ENCODE measurements at regions not wholly inside any gene's neighbourhood (a gene's known extent, or its start where the extent isn't known, plus 50 kb on each side); places are given as distances from the start of the nearest gene placed in this dataset.
"Not testable (repeated sequence)": the region's sequence is repeated elsewhere in the genome, so short reads cannot be mapped to it uniquely, and the experiment has no call there.

DNA sequence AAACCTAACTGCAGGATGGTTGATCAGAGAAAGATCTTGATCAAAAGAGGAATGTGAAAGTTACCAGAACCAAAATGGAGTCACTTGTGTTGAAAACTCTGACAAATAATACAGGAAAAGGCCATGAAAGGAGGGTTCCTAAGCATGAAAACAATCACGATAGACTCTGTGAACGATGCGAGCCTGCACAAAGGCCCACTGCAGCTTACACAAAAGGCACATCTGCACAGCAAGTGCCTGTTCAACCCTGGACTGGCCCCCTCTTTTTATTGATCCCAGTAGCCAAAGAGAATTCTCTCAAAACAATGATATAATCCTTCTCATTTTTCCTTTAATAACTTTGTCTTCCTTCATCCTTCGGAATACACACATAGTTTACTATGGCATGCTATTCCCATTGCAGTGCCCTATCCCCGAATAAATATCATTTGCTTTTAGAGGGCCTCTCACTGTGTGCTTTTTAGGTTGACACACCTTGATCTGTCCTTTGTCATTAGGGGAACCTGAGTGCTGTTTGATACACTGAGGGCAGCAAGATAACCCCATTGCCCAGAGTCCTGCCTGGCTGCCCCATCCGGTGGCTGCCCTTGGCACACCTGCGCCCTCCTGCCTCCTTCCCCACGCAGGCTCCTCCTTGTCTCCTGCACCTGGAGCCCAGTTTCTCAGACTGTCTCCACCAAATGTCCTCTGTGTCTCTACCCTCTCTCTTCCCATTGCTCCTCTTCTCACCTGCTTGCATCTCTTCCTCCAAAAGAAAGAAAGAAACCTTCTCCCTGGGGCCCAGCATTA is 98.3 kb upstream of the FRMD1 start:
- H3K27ac ChIP-seq (ENCODE audit: low read depth, low read length), result no peak overlapping the region
- H3K4me1 ChIP-seq (ENCODE audit: control insufficient read depth in 1 of 2, insufficient read depth in 2 of 2, low read length in 2 of 2), result peaks cover 5 to 12% of the 10 kb centered on the region in 2 donors
- no peaks in the 10 kb centered on the region for H3K36me3 ChIP-seq (ENCODE audit: control insufficient read depth in 1 of 2, insufficient read depth in 2 of 2, low read length in 2 of 2)
- no peaks in the 10 kb centered on the region for H3K9me3 ChIP-seq (ENCODE audit: control insufficient read depth in 1 of 2, low read length in 2 of 2)
- no peak overlapping the region for H3K9ac ChIP-seq (ENCODE audit: low read depth in 1 of 2, low read length in 2 of 2)
- H3K27me3 ChIP-seq (ENCODE audit: control insufficient read depth in 1 of 2, insufficient read depth in 2 of 2, low read length in 2 of 2), result no peaks in the 10 kb centered on the region
- H3K4me3 ChIP-seq (ENCODE audit: low read depth in 1 of 2, low read length in 2 of 2), result no peak overlapping the region

- Histone ChIP-seq H3K4me1 (ENCODE audit: control insufficient read depth in 1 of 2, insufficient read depth in 2 of 2, low read length in 2 of 2) (peaks cover 0 to 5% of the 10 kb centered on the region in 2 donors), H3K36me3 (ENCODE audit: control insufficient read depth in 1 of 2, insufficient read depth in 2 of 2, low read length in 2 of 2) (no peaks in the 10 kb centered on the region), H3K9ac (ENCODE audit: low read depth in 1 of 2, low read length in 2 of 2) (no peak overlapping the region), H3K4me3 (ENCODE audit: low read depth in 1 of 2, low read length in 2 of 2) (no peak overlapping the region), H3K27ac (ENCODE audit: low read depth, low read length) (no peak overlapping the region), H3K9me3 (ENCODE audit: control insufficient read depth in 1 of 2, low read length in 2 of 2) (no peaks in the 10 kb centered on the region), H3K27me3 (ENCODE audit: control insufficient read depth in 1 of 2, insufficient read depth in 2 of 2, low read length in 2 of 2) (no peaks in the 10 kb centered on the region)
Measured at GRCh38 chr6:168171673-168172353, 92.8 kb upstream of the FRMD1 start.

- Histone ChIP-seq H3K9me3 (ENCODE audit: control insufficient read depth in 1 of 2, low read length in 2 of 2) (no peaks in the 10 kb centered on the region), H3K36me3 (ENCODE audit: control insufficient read depth in 1 of 2, insufficient read depth in 2 of 2, low read length in 2 of 2) (no peaks in the 10 kb centered on the region), H3K9ac (ENCODE audit: low read depth in 1 of 2, low read length in 2 of 2) (no peak overlapping the region), H3K4me3 (ENCODE audit: low read depth in 1 of 2, low read length in 2 of 2) (no peak overlapping the region), H3K27ac (ENCODE audit: low read depth, low read length) (no peak overlapping the region), H3K4me1 (ENCODE audit: control insufficient read depth in 1 of 2, insufficient read depth in 2 of 2, low read length in 2 of 2) (peaks cover 0 to 5% of the 10 kb centered on the region in 2 donors), H3K27me3 (ENCODE audit: control insufficient read depth in 1 of 2, insufficient read depth in 2 of 2, low read length in 2 of 2) (no peaks in the 10 kb centered on the region)
Measured at GRCh38 chr6:168170841-168171601, 92.0 kb upstream of the FRMD1 start.

- peaks cover 0 to 5% of the 10 kb centered on the region in 2 donors for H3K4me1 ChIP-seq (ENCODE audit: control insufficient read depth in 1 of 2, insufficient read depth in 2 of 2, low read length in 2 of 2)
- H3K36me3 ChIP-seq (ENCODE audit: control insufficient read depth in 1 of 2, insufficient read depth in 2 of 2, low read length in 2 of 2), result no peaks in the 10 kb centered on the region
- no peak overlapping the region for H3K27ac ChIP-seq (ENCODE audit: low read depth, low read length)
- no peak overlapping the region for H3K4me3 ChIP-seq (ENCODE audit: low read depth in 1 of 2, low read length in 2 of 2)
- no peaks in the 10 kb centered on the region for H3K27me3 ChIP-seq (ENCODE audit: control insufficient read depth in 1 of 2, insufficient read depth in 2 of 2, low read length in 2 of 2)
- H3K9me3 ChIP-seq (ENCODE audit: control insufficient read depth in 1 of 2, low read length in 2 of 2), result no peaks in the 10 kb centered on the region
- H3K9ac ChIP-seq (ENCODE audit: low read depth in 1 of 2, low read length in 2 of 2), result no peak overlapping the region
Measured at GRCh38 chr6:168169624-168170023, 90.6 kb upstream of the FRMD1 start.

DNA sequence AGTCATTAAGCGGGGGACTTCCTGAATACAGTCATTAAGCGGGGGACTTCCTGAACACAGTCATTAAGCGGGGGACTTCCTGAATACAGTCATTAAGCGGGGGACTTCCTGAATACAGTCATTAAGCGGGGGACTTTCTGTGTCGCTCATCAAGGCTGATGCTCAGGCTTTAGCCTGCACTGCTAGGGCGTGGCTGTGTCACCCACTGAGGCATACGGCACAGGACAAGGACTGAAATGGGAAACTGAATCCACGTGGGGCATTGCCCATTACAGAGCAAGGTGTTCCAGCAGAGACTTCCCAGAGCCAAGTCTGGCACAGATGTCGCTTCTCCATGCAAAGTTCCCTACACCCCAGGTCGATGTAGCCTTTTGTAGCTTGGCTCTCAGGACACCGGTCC is 89.9 kb upstream of the FRMD1 start:
- H3K36me3 ChIP-seq (ENCODE audit: control insufficient read depth in 1 of 2, insufficient read depth in 2 of 2, low read length in 2 of 2); H3K4me3 ChIP-seq (ENCODE audit: low read depth in 1 of 2, low read length in 2 of 2); H3K9ac ChIP-seq (ENCODE audit: low read depth in 1 of 2, low read length in 2 of 2); H3K27ac ChIP-seq (ENCODE audit: low read depth, low read length); H3K27me3 ChIP-seq (ENCODE audit: control insufficient read depth in 1 of 2, insufficient read depth in 2 of 2, low read length in 2 of 2); H3K4me1 ChIP-seq (ENCODE audit: control insufficient read depth in 1 of 2, insufficient read depth in 2 of 2, low read length in 2 of 2); H3K9me3 ChIP-seq (ENCODE audit: control insufficient read depth in 1 of 2, low read length in 2 of 2): not testable (repeated sequence)

GRCh38 chr6:168168330-168168729 is 89.3 kb upstream of the FRMD1 start:
- not testable (repeated sequence) for H3K9ac ChIP-seq (ENCODE audit: low read depth in 1 of 2, low read length in 2 of 2); H3K27me3 ChIP-seq (ENCODE audit: control insufficient read depth in 1 of 2, insufficient read depth in 2 of 2, low read length in 2 of 2); H3K9me3 ChIP-seq (ENCODE audit: control insufficient read depth in 1 of 2, low read length in 2 of 2); H3K4me1 ChIP-seq (ENCODE audit: control insufficient read depth in 1 of 2, insufficient read depth in 2 of 2, low read length in 2 of 2); H3K4me3 ChIP-seq (ENCODE audit: low read depth in 1 of 2, low read length in 2 of 2); H3K27ac ChIP-seq (ENCODE audit: low read depth, low read length); H3K36me3 ChIP-seq (ENCODE audit: control insufficient read depth in 1 of 2, insufficient read depth in 2 of 2, low read length in 2 of 2)

DNA sequence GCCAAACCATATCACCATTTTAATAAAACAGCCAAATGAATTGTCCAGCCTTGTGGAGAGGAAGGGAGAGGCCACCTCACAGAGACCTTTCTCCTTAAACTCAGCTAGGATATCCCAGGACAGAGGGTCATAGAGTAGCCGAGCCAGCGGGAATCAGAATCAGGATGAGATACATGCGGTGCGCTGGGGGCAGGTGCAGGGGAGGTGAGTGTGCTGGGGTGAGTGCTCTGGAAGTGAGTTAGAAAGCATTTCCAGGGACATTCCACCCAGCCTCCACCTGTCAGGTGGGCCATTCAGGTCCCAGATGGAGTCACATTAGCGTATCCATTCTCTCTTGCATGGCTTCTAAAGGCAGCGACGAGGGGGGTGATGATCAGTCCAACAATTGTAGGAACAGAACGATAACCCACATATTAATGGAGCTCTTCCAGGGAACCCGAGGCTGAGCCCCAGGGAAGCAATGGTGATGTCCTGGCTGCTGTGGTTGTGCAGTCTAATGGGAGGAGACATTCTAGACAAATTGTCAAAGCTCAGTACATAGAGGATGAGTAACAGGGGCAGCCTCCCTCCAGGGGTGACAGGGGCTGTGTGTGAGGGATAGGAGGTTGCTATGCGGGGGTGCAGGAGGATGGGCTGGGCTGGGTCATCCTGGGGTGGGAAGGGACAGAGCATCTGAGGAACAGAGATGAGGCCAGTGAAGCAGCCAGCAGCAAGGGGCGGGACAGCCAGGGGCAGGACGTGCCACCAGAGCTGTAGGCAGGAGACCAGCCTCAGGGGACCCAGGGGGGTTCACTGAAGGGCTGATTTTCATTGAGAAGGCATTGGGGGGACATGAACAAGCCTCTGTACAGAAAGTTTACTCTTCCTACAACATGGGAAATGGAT is 88.7 kb upstream of the FRMD1 start:
- peaks cover 0 to 5% of the 10 kb centered on the region in 2 donors for H3K4me1 ChIP-seq (ENCODE audit: control insufficient read depth in 1 of 2, insufficient read depth in 2 of 2, low read length in 2 of 2)
- no peak overlapping the region for H3K9ac ChIP-seq (ENCODE audit: low read depth in 1 of 2, low read length in 2 of 2)
- H3K36me3 ChIP-seq (ENCODE audit: control insufficient read depth in 1 of 2, insufficient read depth in 2 of 2, low read length in 2 of 2), result no peaks in the 10 kb centered on the region
- H3K27me3 ChIP-seq (ENCODE audit: control insufficient read depth in 1 of 2, insufficient read depth in 2 of 2, low read length in 2 of 2), result no peaks in the 10 kb centered on the region
- H3K27ac ChIP-seq (ENCODE audit: low read depth, low read length), result no peak overlapping the region
- H3K4me3 ChIP-seq (ENCODE audit: low read depth in 1 of 2, low read length in 2 of 2), result no peak overlapping the region
- H3K9me3 ChIP-seq (ENCODE audit: control insufficient read depth in 1 of 2, low read length in 2 of 2), result no peaks in the 10 kb centered on the region

DNA sequence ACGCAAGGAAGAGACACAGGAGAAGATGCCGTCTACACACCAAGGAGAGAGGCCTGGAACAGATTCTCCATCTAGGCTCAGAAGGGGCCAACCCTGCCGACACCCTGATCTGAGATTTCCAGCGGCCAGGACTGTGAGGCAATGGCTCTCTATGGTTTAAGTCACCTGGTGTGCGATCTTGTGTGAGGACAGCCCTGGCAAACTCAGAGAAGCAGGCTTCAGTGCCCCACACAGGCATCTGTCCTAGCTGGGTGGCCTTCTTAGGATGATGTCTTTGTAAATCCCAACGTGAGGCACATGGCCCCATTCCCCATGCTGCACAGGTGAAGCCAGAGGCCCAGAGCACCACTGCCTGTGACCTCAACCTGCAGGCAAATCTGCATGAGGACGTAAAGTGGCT is 87.6 kb upstream of the FRMD1 start:
- H3K9me3 ChIP-seq (ENCODE audit: control insufficient read depth in 1 of 2, low read length in 2 of 2), result no peaks in the 10 kb centered on the region
- no peaks in the 10 kb centered on the region for H3K27me3 ChIP-seq (ENCODE audit: control insufficient read depth in 1 of 2, insufficient read depth in 2 of 2, low read length in 2 of 2)
- no peaks in the 10 kb centered on the region for H3K36me3 ChIP-seq (ENCODE audit: control insufficient read depth in 1 of 2, insufficient read depth in 2 of 2, low read length in 2 of 2)
- no peak overlapping the region for H3K27ac ChIP-seq (ENCODE audit: low read depth, low read length)
- no peaks in the 10 kb centered on the region for H3K4me1 ChIP-seq (ENCODE audit: control insufficient read depth in 1 of 2, insufficient read depth in 2 of 2, low read length in 2 of 2)
- no peak overlapping the region for H3K9ac ChIP-seq (ENCODE audit: low read depth in 1 of 2, low read length in 2 of 2)
- no peak overlapping the region for H3K4me3 ChIP-seq (ENCODE audit: low read depth in 1 of 2, low read length in 2 of 2)

DNA sequence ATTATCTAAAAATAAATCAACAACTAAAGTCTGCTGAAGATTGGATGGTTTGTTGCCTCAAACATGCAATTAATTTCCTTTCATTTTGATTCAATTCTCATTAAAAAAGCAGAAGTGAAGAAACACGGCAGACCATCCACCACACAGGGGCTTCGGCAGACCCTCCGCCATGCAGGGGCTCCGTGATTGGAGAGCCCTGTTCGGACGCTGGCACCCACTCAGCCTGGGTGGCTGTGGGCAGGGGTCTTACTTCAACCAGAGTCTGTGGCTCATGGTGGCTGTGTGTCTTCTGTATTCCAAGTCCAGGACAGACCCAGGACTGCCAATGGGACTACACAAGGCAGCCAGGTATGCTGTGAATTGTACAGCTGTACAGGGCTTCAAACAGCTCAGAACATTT is 86.9 kb upstream of the FRMD1 start:
- H3K36me3 ChIP-seq (ENCODE audit: control insufficient read depth in 1 of 2, insufficient read depth in 2 of 2, low read length in 2 of 2), result no peaks in the 10 kb centered on the region
- H3K4me3 ChIP-seq (ENCODE audit: low read depth in 1 of 2, low read length in 2 of 2), result no peak overlapping the region
- no peak overlapping the region for H3K27ac ChIP-seq (ENCODE audit: low read depth, low read length)
- no peaks in the 10 kb centered on the region for H3K9me3 ChIP-seq (ENCODE audit: control insufficient read depth in 1 of 2, low read length in 2 of 2)
- H3K4me1 ChIP-seq (ENCODE audit: control insufficient read depth in 1 of 2, insufficient read depth in 2 of 2, low read length in 2 of 2), result no peaks in the 10 kb centered on the region
- no peaks in the 10 kb centered on the region for H3K27me3 ChIP-seq (ENCODE audit: control insufficient read depth in 1 of 2, insufficient read depth in 2 of 2, low read length in 2 of 2)
- no peak overlapping the region for H3K9ac ChIP-seq (ENCODE audit: low read depth in 1 of 2, low read length in 2 of 2)

All from duodenal mucosa (tissue), 2 donors.